DOHH2 (cell line): ENCODE measurements at regions not wholly inside any gene's neighbourhood (a gene's known extent, or its start where the extent isn't known, plus 50 kb on each side); places are given as distances from the start of the nearest gene placed in this dataset.

Experiments used
- EZH2phosphoT487 ChIP-seq: fragments of 200-600 bp; sonication (generic); IDR thresholded peaks from 2 replicates; pipeline ENCODE4 v1.6.1; 2017; ENCODE audit warnings: borderline replicate concordance, mild to moderate bottlenecking, antibody characterized with exemption, low read length, moderate library complexity, mixed read lengths
- TF ChIP-seq, protein P1 (sequence below): fragments of 200-600 bp; sonication (generic); IDR thresholded peaks from one replicate; pipeline ENCODE4 v1.5.1; 2014; ENCODE audit warnings: antibody characterized with exemption, mild to moderate bottlenecking, low read depth, low read length; ENCODE audit not compliant: poor library complexity, severe bottlenecking

DNA sequence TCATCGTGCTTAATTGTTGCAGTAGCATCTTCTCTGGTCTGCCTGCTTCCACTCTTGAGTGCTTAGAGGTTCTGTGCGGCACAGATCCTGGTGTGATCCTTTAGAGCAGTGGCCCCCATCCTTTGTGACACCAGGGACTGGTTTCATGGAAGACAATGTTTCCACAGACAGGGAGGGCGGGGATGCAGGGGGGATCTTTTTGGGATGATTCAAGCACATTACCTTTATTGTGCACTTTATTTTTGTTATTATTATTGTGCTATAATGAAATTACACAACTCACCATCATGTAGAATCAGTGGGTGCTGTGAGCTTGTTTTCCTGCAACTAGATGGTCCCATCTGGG, 76.8 kb upstream of the SHANK2 start:
- TF ChIP-seq, protein P1, sequence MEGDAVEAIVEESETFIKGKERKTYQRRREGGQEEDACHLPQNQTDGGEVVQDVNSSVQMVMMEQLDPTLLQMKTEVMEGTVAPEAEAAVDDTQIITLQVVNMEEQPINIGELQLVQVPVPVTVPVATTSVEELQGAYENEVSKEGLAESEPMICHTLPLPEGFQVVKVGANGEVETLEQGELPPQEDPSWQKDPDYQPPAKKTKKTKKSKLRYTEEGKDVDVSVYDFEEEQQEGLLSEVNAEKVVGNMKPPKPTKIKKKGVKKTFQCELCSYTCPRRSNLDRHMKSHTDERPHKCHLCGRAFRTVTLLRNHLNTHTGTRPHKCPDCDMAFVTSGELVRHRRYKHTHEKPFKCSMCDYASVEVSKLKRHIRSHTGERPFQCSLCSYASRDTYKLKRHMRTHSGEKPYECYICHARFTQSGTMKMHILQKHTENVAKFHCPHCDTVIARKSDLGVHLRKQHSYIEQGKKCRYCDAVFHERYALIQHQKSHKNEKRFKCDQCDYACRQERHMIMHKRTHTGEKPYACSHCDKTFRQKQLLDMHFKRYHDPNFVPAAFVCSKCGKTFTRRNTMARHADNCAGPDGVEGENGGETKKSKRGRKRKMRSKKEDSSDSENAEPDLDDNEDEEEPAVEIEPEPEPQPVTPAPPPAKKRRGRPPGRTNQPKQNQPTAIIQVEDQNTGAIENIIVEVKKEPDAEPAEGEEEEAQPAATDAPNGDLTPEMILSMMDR: no peak
- TF ChIP-seq EZH2phosphoT487: no peak
